SK-N-SH (cell line): ENCODE measurements at regions not wholly inside any gene's neighbourhood (a gene's known extent, or its start where the extent isn't known, plus 50 kb on each side); places are given as distances from the start of the nearest gene placed in this dataset.

ENCODE experiments used
- CTCF ChIP-seq: fragments of 200-600 bp; sonication (generic); IDR thresholded peaks from 2 replicates; pipeline ENCODE4 v1.6.1; 2017; ENCODE audit warnings: antibody characterized with exemption, mild to moderate bottlenecking, moderate library complexity
- ELF1 ChIP-seq: IDR thresholded peaks from 2 replicates; pipeline ENCODE4 v1.4.0; 2012
- EZH2phosphoT487 ChIP-seq: fragments of 200-600 bp; sonication (generic); IDR thresholded peaks from 2 replicates; pipeline ENCODE4 v1.6.1; 2017; ENCODE audit warnings: low read depth, mixed run types, mild to moderate bottlenecking, antibody characterized with exemption, moderate library complexity, borderline replicate concordance
- FOXJ3 ChIP-seq: sonication (generic); formaldehyde crosslinking; IDR thresholded peaks from 2 replicates; pipeline ENCODE4 v1.5.1; 2020; ENCODE audit warnings: mild to moderate bottlenecking, missing genetic modification reagents
- NFIC ChIP-seq: IDR thresholded peaks from 2 replicates; pipeline ENCODE4 v1.4.0; 2012; ENCODE audit warnings: borderline replicate concordance
- POLR2AphosphoS5 ChIP-seq: IDR thresholded peaks from 2 replicates; pipeline ENCODE4 v1.6.1; 2012; ENCODE audit warnings: low read depth, low read length
- SIN3A ChIP-seq: IDR thresholded peaks from 2 replicates; pipeline ENCODE4 v1.6.1; 2012; ENCODE audit warnings: low read depth, mild to moderate bottlenecking, low read length, moderate library complexity, borderline replicate concordance
- ZBTB33 ChIP-seq: IDR thresholded peaks from 2 replicates; pipeline ENCODE4 v1.4.0; 2012; ENCODE audit warnings: low read depth, borderline replicate concordance

GRCh38 chr1:5643360-5644107 lies 348.7 kb downstream of the NPHP4 start:
- TF ChIP-seq CTCF (no peak), EZH2phosphoT487 (no peak), SIN3A (no peak), ZBTB33 (no peak), ELF1 (no peak), FOXJ3 (CRISPR knock-in tag) (no peak), NFIC (no peak), POLR2AphosphoS5 (no peak)
